GM18517 (cell line): ENCODE measurements at regions not wholly inside any gene's neighbourhood (a gene's known extent, or its start where the extent isn't known, plus 50 kb on each side); places are given as distances from the start of the nearest gene placed in this dataset.
"Not testable (repeated sequence)": the region's sequence is repeated elsewhere in the genome, so short reads cannot be mapped to it uniquely, and the experiment has no call there.

ENCODE experiments used
- ATAC-seq: cut with Tn5 transposase; IDR thresholded peaks from one replicate; pipeline ENCODE4 v1.9.1; 2021; ENCODE audit warnings: mild to moderate bottlenecking, moderate library complexity; ENCODE audit not compliant: unreplicated experiment

GRCh38 chr5:17123010-17123409 lies 94.4 kb upstream of the BASP1 start:
- ATAC-seq: no peak

DNA sequence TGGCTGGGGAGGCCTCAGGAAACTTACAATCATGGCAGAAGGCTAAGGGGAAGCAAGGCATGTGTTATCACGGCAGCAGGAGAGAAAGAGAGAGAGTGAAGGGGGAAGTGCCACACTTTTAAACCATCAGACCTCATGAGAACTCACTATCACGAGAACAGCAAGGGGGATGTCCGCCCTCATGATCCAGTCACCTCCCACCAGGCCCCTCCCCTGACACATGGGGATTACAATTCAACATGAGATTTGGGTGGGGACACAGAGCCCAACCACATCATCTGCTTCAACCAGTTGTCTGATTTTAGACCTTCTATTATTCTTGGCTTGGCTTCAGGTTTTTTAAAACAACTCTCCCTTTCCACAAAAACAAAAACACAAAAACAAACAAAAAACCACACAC lies 93.7 kb upstream of the BASP1 start:
- not testable (repeated sequence) for ATAC-seq

DNA sequence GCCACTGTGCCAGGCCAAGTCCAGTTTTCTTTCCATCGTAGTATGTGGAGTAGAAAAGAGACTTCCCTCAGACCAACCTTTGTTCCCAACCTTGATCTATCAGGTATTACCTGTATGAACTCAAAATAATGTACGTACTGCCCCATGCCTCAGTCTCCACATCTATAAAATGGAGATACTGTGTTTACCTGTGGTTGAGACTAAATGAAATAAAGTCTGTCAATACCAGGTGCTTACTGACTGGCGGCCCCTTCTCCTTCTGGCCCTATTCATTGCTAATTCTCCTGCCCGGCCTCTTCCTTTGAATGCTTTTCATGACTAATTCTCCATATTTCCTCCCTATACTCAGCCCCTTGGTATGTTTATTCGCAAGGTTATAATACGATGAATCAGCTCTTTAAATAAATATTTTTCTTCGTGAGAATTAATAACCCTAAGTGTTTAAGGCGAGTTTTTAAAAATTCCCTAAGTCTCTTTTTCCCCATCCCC lies 89.6 kb upstream of the BASP1 start:
- ATAC-seq: no peak

- no peak for ATAC-seq
Measured at GRCh38 chr5:17129093-17129849, 88.2 kb upstream of the BASP1 start.

DNA sequence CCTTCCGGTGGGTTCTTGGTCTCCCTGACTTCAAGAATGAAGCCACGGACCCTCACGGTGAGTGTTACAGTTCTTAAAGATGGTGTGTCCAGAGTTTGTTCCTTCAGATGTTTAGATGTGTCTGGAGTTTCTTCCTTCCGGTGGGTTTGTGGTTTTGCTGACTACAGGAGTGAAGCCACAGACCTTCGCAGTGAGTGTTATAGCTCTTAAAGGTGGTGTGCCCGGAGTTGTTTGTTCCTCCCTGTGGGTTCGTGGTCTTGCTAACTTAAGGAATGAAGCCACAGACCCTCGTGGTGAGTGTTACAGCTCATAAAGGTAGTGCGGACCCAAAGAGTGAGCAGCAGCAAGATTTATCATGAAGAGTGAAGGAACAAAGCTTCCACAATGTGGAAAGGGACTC lies 87.1 kb upstream of the BASP1 start:
- not testable (repeated sequence) for ATAC-seq

- no peak for ATAC-seq
Measured at GRCh38 chr5:17132444-17133083, 84.9 kb upstream of the BASP1 start.

GRCh38 chr5:17135050-17135449 lies 82.4 kb upstream of the BASP1 start:
- ATAC-seq: no peak

DNA sequence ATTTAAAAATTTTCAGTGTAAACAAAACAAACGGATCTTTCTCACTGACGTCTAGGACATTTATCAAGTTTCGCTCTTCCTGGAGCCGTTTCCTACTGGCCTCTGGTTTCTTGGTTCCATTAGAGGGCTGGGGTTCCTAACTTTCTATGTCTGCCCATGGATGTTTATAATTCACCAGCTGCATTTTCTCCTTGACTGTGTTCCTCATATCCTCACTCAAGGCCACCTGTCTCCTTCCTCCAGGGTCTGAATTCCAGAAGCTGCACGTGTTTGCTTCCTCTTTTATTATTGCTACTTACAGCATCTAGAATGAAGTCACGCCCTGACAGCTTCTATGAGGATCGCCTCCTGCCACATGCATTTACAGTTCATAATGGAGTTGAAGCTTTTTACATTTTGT lies 74.1 kb upstream of the BASP1 start:
- no peak for ATAC-seq

- ATAC-seq: no peak
Measured at GRCh38 chr5:17146280-17146841, 71.1 kb upstream of the BASP1 start.

DNA sequence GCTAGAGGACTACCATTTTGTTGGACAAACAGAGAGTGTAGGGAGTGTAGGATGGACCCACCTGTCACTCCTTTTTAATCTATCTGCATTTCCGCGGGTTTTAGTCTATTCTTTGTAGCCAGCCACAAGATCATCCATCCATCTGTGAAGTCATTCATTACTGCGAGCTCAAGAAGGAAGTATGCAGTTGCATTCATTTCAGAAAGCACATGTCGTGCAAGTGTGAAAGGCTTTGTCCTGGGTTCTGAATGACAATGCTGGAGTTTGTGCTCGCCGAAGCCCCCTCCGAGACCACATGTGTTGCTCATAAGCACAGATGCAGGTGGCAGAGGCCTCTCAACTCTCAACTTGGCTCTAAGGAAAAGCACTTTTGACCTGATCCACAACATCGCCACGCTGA lies 70.3 kb upstream of the BASP1 start:
- no peak for ATAC-seq

- no peak for ATAC-seq
Measured at GRCh38 chr5:17147617-17148016, 69.8 kb upstream of the BASP1 start.

GRCh38 chr5:17148481-17148880 lies 69.0 kb upstream of the BASP1 start:
- ATAC-seq: no peak

DNA sequence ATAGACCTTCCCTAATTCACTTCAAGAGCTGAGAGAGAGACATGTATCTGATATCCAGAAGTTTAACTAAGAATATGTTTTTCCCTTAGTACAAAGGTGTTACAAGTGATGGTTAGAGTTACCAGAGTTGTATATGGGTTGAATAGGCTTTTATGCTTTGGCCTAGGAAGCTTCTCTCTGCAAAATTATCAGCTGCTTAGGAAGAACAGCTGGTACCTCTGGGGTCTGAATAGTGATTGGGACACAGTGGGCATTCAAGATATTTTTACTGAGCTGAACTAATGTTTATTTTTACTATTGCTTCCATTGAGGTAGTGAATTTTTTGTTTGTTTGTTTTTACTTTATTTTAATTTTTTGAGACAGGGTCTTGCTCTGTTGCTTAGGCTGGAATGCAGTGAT lies 67.6 kb upstream of the BASP1 start:
- no peak for ATAC-seq

DNA sequence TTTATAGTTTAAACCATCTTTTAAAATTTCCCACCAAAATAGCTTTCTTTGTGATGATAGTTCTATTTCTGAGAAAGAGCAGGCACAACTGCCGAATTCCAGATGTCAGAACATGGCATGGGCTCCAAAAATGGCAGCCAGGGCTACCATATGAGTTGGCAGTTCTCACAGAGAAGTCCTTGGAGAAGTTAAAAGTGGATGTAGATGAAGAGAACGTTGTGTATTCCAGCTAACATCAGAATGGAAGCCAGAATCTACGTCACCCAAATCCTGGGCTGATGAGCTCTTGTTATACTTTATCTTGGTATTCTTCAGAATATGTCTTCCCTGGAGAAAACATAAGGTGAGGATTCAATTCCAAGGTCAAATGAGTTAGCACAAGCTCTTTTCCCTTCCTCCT lies 66.9 kb upstream of the BASP1 start:
- no peak for ATAC-seq

GRCh38 chr5:17151686-17152085 lies 65.7 kb upstream of the BASP1 start:
- ATAC-seq: no peak

- ATAC-seq: no peak
Measured at GRCh38 chr5:17154211-17154996, 63.0 kb upstream of the BASP1 start.

- ATAC-seq: no peak
Measured at GRCh38 chr5:17156463-17156862, 61.0 kb upstream of the BASP1 start.

GRCh38 chr5:17157294-17157693 lies 60.1 kb upstream of the BASP1 start:
- no peak for ATAC-seq

GRCh38 chr5:17157916-17158529 lies 59.4 kb upstream of the BASP1 start:
- ATAC-seq: no peak

GRCh38 chr5:17160756-17161040 lies 56.7 kb upstream of the BASP1 start:
- no peak for ATAC-seq

DNA sequence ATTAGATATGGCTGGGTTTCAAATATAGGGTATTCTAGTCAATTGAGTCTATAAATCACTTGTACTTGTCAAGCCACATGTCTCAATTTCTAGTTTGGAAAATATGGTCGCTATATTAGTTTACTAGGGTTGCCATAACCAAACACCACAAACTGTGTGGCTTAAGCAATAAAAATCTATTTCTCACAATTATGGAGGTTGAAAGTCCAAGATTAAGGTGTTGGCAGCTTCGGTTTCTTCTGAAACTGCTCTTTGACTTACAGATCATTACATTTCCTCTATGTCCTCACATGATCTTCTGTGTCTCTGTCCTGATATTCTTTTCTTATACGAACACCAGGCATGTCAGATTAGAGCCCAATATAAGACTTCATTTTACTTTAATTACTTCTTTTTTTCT lies 55.8 kb upstream of the BASP1 start:
- no peak for ATAC-seq
